Suppressor macrophage treated with lipopolysaccharide for 1 hour (primary cell): ENCODE measurements at regions not wholly inside any gene's neighbourhood (a gene's known extent, or its start where the extent isn't known, plus 50 kb on each side); places are given as distances from the start of the nearest gene placed in this dataset.
"Not testable (repeated sequence)": the region's sequence is repeated elsewhere in the genome, so short reads cannot be mapped to it uniquely, and the experiment has no call there.

Source experiments
- DNase-seq, 3 donors: peaks; one replicate each; pipeline ENCODE4 v3.0.0-alpha.2; 2020 to 2022

- peak in 2 of 3 donors; percentile 2 to 13 for DNase-seq
Measured at GRCh38 chr9:78383130-78383529, 86.2 kb downstream of the PSAT1 start.

GRCh38 chr9:78386348-78386747, 89.4 kb downstream of the PSAT1 start:
- DNase-seq = no peak

GRCh38 chr9:78386773-78387172, 89.8 kb downstream of the PSAT1 start:
- DNase-seq = no peak

- no peak for DNase-seq
Measured at GRCh38 chr9:78393340-78393739, 96.4 kb downstream of the PSAT1 start.

- DNase-seq = no peak
Measured at GRCh38 chr9:78393932-78394331, 97.0 kb downstream of the PSAT1 start.

GRCh38 chr9:78396087-78396486, 99.2 kb downstream of the PSAT1 start:
- DNase-seq = no peak

GRCh38 chr9:78397045-78397444, 100.1 kb downstream of the PSAT1 start:
- no peak for DNase-seq

GRCh38 chr9:78397454-78397853, 100.5 kb downstream of the PSAT1 start:
- no peak for DNase-seq

- no peak for DNase-seq
Measured at GRCh38 chr9:78399153-78399552, 102.2 kb downstream of the PSAT1 start.

- DNase-seq = no peak
Measured at GRCh38 chr9:78400496-78400895, 103.6 kb downstream of the PSAT1 start.

GRCh38 chr9:78405461-78405860, 108.5 kb downstream of the PSAT1 start:
- no peak for DNase-seq

GRCh38 chr9:78406146-78406545, 109.2 kb downstream of the PSAT1 start:
- DNase-seq = no peak

- peak in 1 of 3 donors; percentile 3 for DNase-seq
Measured at GRCh38 chr9:78406933-78407332, 110.0 kb downstream of the PSAT1 start.

GRCh38 chr9:78407636-78408312, 110.8 kb downstream of the PSAT1 start:
- DNase-seq = no peak

GRCh38 chr9:78408388-78408787, 111.5 kb downstream of the PSAT1 start:
- DNase-seq = no peak

- not testable (repeated sequence) for DNase-seq
Measured at GRCh38 chr9:78409928-78410510, 113.1 kb downstream of the PSAT1 start.

- no peak for DNase-seq
Measured at GRCh38 chr9:78422309-78422708, 125.4 kb downstream of the PSAT1 start.

GRCh38 chr9:78424299-78424698, 127.4 kb downstream of the PSAT1 start:
- DNase-seq = no peak

- no peak for DNase-seq
Measured at GRCh38 chr9:78428640-78429039, 131.7 kb downstream of the PSAT1 start.

GRCh38 chr9:78430387-78430786, 133.5 kb downstream of the PSAT1 start:
- DNase-seq = no peak

GRCh38 chr9:78431039-78431438, 134.1 kb downstream of the PSAT1 start:
- DNase-seq = not testable (repeated sequence)

- no peak for DNase-seq
Measured at GRCh38 chr9:78436873-78437272, 139.9 kb downstream of the PSAT1 start.

GRCh38 chr9:78437296-78437695, 140.4 kb downstream of the PSAT1 start:
- DNase-seq = no peak

GRCh38 chr9:78437806-78438205, 140.9 kb downstream of the PSAT1 start:
- DNase-seq = no peak

- no peak for DNase-seq
Measured at GRCh38 chr9:78438211-78438610, 141.3 kb downstream of the PSAT1 start.
